Endothelial cell of umbilical vein (primary cell): ENCODE measurements at regions not wholly inside any gene's neighbourhood (a gene's known extent, or its start where the extent isn't known, plus 50 kb on each side); places are given as distances from the start of the nearest gene placed in this dataset.

ENCODE experiments used
- POLR2A ChIP-seq: IDR thresholded peaks from 2 replicates; pipeline ENCODE4 v1.6.1; 2012; ENCODE audit warnings: low read depth, mild to moderate bottlenecking, control low read depth, low read length
- TF ChIP-seq, protein P1 (sequence below), 2 donors: IDR thresholded peaks; 1 replicate in 1 of 2; 2 replicates in 1 of 2; pipeline ENCODE4 v1.5.1; 2011; ENCODE audit warnings: low read length in 2 of 2, mild to moderate bottlenecking in 2 of 2, moderate library complexity in 2 of 2, control low read depth in 1 of 2, inconsistent platforms in 1 of 2, low read depth in 1 of 2; ENCODE audit not compliant: insufficient read depth in 1 of 2; ENCODE audit errors: extremely low read depth in 1 of 2

DNA sequence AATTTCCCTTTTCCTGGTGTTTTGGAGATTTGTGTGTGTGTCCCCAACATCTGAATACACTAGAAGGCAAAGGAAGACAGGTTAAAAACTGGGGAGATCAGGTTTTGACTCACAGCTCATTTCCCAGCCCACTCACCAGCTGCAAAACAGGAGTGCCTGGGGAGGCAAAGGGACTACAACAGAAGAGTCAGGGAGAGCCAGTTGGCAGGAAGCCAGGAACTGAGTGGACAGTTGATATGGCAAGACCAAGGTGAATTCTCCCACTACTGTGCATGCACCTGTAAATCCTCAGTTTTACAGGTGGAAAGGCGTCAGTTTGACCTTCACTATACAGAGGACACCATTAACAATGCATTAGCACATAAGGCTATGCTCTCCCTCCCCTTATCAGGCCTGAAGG, 901.5 kb upstream of the SEMA6D start:
- TF ChIP-seq, protein P1, sequence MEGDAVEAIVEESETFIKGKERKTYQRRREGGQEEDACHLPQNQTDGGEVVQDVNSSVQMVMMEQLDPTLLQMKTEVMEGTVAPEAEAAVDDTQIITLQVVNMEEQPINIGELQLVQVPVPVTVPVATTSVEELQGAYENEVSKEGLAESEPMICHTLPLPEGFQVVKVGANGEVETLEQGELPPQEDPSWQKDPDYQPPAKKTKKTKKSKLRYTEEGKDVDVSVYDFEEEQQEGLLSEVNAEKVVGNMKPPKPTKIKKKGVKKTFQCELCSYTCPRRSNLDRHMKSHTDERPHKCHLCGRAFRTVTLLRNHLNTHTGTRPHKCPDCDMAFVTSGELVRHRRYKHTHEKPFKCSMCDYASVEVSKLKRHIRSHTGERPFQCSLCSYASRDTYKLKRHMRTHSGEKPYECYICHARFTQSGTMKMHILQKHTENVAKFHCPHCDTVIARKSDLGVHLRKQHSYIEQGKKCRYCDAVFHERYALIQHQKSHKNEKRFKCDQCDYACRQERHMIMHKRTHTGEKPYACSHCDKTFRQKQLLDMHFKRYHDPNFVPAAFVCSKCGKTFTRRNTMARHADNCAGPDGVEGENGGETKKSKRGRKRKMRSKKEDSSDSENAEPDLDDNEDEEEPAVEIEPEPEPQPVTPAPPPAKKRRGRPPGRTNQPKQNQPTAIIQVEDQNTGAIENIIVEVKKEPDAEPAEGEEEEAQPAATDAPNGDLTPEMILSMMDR (IDR thresholded peaks at IDR 0.05; ENCODE audit: extremely low read depth in 1 of 2, insufficient read depth in 1 of 2, low read depth in 1 of 2, low read length in 2 of 2) = no peak
- TF ChIP-seq POLR2A = no peak
